ENCODE measurements at regions not wholly inside any gene's neighbourhood (a gene's known extent, or its start where the extent isn't known, plus 50 kb on each side); places are given as distances from the start of the nearest gene placed in this dataset.

- TF ChIP-seq ZNF462 (CRISPR knock-in tag; IDR thresholded peaks at IDR 0.05) (no peak), STAT1 (IDR thresholded peaks at IDR 0.05; ENCODE audit: unreplicated experiment) (no peak), EZH2phosphoT487 (IDR thresholded peaks at IDR 0.05; ENCODE audit: unreplicated experiment) (no peak)
These were observed 56.7 kb upstream of the MED9 start (continued) for GRCh38 chr17:17420082-17420481.

GRCh38 chr17:17420561-17421269, 56.1 kb upstream of the MED9 start:
- Histone ChIP-seq H2AFZ (no peak overlapping the region), H3K36me3 (ENCODE audit: insufficient read depth) (no peaks in the 10 kb centered on the region), H3K4me2 (no peak overlapping the region), H3K9me2 (ENCODE audit: insufficient read depth) (peaks cover 3% of the 10 kb centered on the region; the same call in 1 of the 2 replicates), H3F3A (replicated peaks; ENCODE audit: low read depth) (no peaks in the 10 kb centered on the region), H3K4me1 (ENCODE audit: insufficient read depth) (no peaks in the 10 kb centered on the region), H3K27ac (ENCODE audit: low read depth) (no peak overlapping the region), H3K4me3 (no peak overlapping the region), H3K27me3 (ENCODE audit: insufficient read depth) (no peaks in the 10 kb centered on the region), H4K20me1 (replicated peaks; ENCODE audit: insufficient read depth) (no peaks in the 10 kb centered on the region), H3K79me2 (replicated peaks; ENCODE audit: insufficient read depth) (no peaks in the 10 kb centered on the region)
- DNase-seq (ENCODE audit: low spot score) (no peak), ATAC-seq (no peak)
- Mint-ChIP-seq H3K27me3 (ENCODE audit: insufficient read depth, low read depth, poor library complexity) (peaks cover 11% of the 10 kb centered on the region), H3K4me1 (no peaks in the 10 kb centered on the region), H3K27ac (no peak overlapping the region), H3K4me3 (no peak overlapping the region), H3K36me3 (ENCODE audit: low read depth) (peaks cover 8% of the 10 kb centered on the region), H3K9me3 (peaks cover 57% of the 10 kb centered on the region)
- TF ChIP-seq NANOG (IDR thresholded peaks at IDR 0.05; ENCODE audit: borderline replicate concordance) (no peak), ZNF462 (CRISPR knock-in tag; IDR thresholded peaks at IDR 0.05) (no peak), JUNB (IDR thresholded peaks at IDR 0.05; ENCODE audit: unreplicated experiment) (no peak), EZH2 (IDR thresholded peaks at IDR 0.05; ENCODE audit: low read depth, unreplicated experiment) (no peak)
- TF ChIP-seq, protein P1, sequence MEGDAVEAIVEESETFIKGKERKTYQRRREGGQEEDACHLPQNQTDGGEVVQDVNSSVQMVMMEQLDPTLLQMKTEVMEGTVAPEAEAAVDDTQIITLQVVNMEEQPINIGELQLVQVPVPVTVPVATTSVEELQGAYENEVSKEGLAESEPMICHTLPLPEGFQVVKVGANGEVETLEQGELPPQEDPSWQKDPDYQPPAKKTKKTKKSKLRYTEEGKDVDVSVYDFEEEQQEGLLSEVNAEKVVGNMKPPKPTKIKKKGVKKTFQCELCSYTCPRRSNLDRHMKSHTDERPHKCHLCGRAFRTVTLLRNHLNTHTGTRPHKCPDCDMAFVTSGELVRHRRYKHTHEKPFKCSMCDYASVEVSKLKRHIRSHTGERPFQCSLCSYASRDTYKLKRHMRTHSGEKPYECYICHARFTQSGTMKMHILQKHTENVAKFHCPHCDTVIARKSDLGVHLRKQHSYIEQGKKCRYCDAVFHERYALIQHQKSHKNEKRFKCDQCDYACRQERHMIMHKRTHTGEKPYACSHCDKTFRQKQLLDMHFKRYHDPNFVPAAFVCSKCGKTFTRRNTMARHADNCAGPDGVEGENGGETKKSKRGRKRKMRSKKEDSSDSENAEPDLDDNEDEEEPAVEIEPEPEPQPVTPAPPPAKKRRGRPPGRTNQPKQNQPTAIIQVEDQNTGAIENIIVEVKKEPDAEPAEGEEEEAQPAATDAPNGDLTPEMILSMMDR (conservative IDR thresholded peaks at IDR 0.05; ENCODE audit: low read depth in 2 of 2): no peak

Data from GM23338 (cell line).